Muscle of leg (tissue), 3 donors: ENCODE measurements at regions not wholly inside any gene's neighbourhood (a gene's known extent, or its start where the extent isn't known, plus 50 kb on each side); places are given as distances from the start of the nearest gene placed in this dataset.
A peak's percentile ranks its signal among the peaks of the same experiment; 100 is the strongest.
"Not testable (repeated sequence)": the region's sequence is repeated elsewhere in the genome, so short reads cannot be mapped to it uniquely, and the experiment has no call there.

Source experiments
- DNase-seq: peaks from one replicate; pipeline ENCODE4 v3.0.0; 2013
- H3K27ac ChIP-seq: one replicate; pipeline ENCODE4 v1.5.1; 2013; ENCODE audit warnings: mild to moderate bottlenecking, low read length, control low read depth
- H3K27me3 ChIP-seq: one replicate; pipeline ENCODE4 v1.6.1; 2013; ENCODE audit warnings: low read length; ENCODE audit not compliant: control insufficient read depth, insufficient read depth
- H3K36me3 ChIP-seq: one replicate; pipeline ENCODE4 v1.6.1; 2013; ENCODE audit warnings: low read length; ENCODE audit not compliant: control insufficient read depth, insufficient read depth
- H3K4me1 ChIP-seq: one replicate; pipeline ENCODE4 v1.6.1; 2013; ENCODE audit warnings: low read length; ENCODE audit not compliant: control insufficient read depth, insufficient read depth
- H3K4me3 ChIP-seq: one replicate; pipeline ENCODE4 v1.5.1; 2013; ENCODE audit warnings: low read length, control low read depth
- H3K9me3 ChIP-seq: replicated peaks from 2 replicates; pipeline ENCODE4 v1.6.1; 2013; ENCODE audit warnings: low read depth, low read length; ENCODE audit not compliant: control insufficient read depth
- WGBS: methylation state at CpG from one replicate; pipeline ENCODE4 v1.1.5; 2013; ENCODE audit warnings: missing lambda C conversion rate; ENCODE audit not compliant: insufficient coverage; 5-methylcytosine and 5-hydroxymethylcytosine counted together

- Histone ChIP-seq H3K27ac (peak overlapping the region; percentile 62), H3K4me1 (peaks cover 37% of the 10 kb centered on the region)
- not testable (repeated sequence) for H3K27me3 ChIP-seq, H3K9me3 ChIP-seq, H3K4me3 ChIP-seq, H3K36me3 ChIP-seq
- WGBS = 50% methylated on average over 2 of the region's 8 CpGs
- DNase-seq = peak; percentile 91
Measured at GRCh38 chr16:88238732-88239274, 144.0 kb upstream of the ZNF469 start.

GRCh38 chr16:88240118-88240517 is 142.6 kb upstream of the ZNF469 start:
- H3K4me3 ChIP-seq, H3K27me3 ChIP-seq, DNase-seq, H3K36me3 ChIP-seq, H3K27ac ChIP-seq, H3K9me3 ChIP-seq: not testable (repeated sequence)
- H3K4me1 ChIP-seq = peaks cover 27% of the 10 kb centered on the region
- 0% methylated on average over 1 of the region's 8 CpGs for WGBS

GRCh38 chr16:88240776-88241175 is 142.0 kb upstream of the ZNF469 start:
- not testable (repeated sequence) for H3K27ac ChIP-seq
- 57% methylated on average over 6 of the region's 11 CpGs for WGBS
- peaks cover 25% of the 10 kb centered on the region for H3K4me1 ChIP-seq

GRCh38 chr16:88241404-88242311 is 141.1 kb upstream of the ZNF469 start:
- peaks cover 21% of the 10 kb centered on the region for H3K4me1 ChIP-seq
- H3K36me3 ChIP-seq, H3K4me3 ChIP-seq, H3K27me3 ChIP-seq, H3K27ac ChIP-seq, DNase-seq, H3K9me3 ChIP-seq: not testable (repeated sequence)
- 67% methylated on average over 12 of the region's 19 CpGs for WGBS

More at GRCh38 chr16:88240776-88241175, 142.0 kb upstream of the ZNF469 start:
- DNase-seq, H3K36me3 ChIP-seq, H3K27me3 ChIP-seq, H3K9me3 ChIP-seq, H3K4me3 ChIP-seq: not testable (repeated sequence)

- not testable (repeated sequence) for H3K9me3 ChIP-seq, H3K36me3 ChIP-seq, H3K4me3 ChIP-seq, H3K27ac ChIP-seq, H3K27me3 ChIP-seq, DNase-seq
- H3K4me1 ChIP-seq = peaks cover 17% of the 10 kb centered on the region
- 78% methylated on average over 11 of the region's 18 CpGs for WGBS
Measured at GRCh38 chr16:88242312-88243295, 140.2 kb upstream of the ZNF469 start.

- not testable (repeated sequence) for H3K36me3 ChIP-seq, H3K27me3 ChIP-seq, H3K27ac ChIP-seq, H3K4me3 ChIP-seq, H3K4me1 ChIP-seq, DNase-seq, H3K9me3 ChIP-seq
- 94% methylated on average over 3 of the region's 3 CpGs for WGBS
Measured at GRCh38 chr16:88243921-88244320, 138.8 kb upstream of the ZNF469 start.

- peak; percentile 84 for DNase-seq
- 57% methylated on average over 10 of the region's 19 CpGs for WGBS
- H3K9me3 ChIP-seq, H3K36me3 ChIP-seq, H3K27ac ChIP-seq, H3K4me1 ChIP-seq, H3K27me3 ChIP-seq, H3K4me3 ChIP-seq: not testable (repeated sequence)
Measured at GRCh38 chr16:88245241-88246081, 137.3 kb upstream of the ZNF469 start.

- DNase-seq, H3K4me1 ChIP-seq, H3K9me3 ChIP-seq, H3K27me3 ChIP-seq, H3K27ac ChIP-seq, H3K36me3 ChIP-seq, H3K4me3 ChIP-seq: not testable (repeated sequence)
- WGBS = 98% methylated on average over 4 of the region's 4 CpGs
Measured at GRCh38 chr16:88246955-88247582, 135.7 kb upstream of the ZNF469 start.

GRCh38 chr16:88247583-88247966 is 135.2 kb upstream of the ZNF469 start:
- H3K4me1 ChIP-seq, H3K4me3 ChIP-seq, H3K9me3 ChIP-seq, H3K36me3 ChIP-seq, DNase-seq, H3K27me3 ChIP-seq, H3K27ac ChIP-seq: not testable (repeated sequence)
- 97% methylated on average over 3 of the region's 5 CpGs for WGBS
